GM11168 (cell line): ENCODE measurements at regions not wholly inside any gene's neighbourhood (a gene's known extent, or its start where the extent isn't known, plus 50 kb on each side); places are given as distances from the start of the nearest gene placed in this dataset.

Source experiments
- in situ Hi-C: fragments of 300-500 bp; cut with MboI; formaldehyde crosslinking; loops from one replicate; pipeline ENCODE4 v1.12.0; 2022; ENCODE audit warnings: low sequenced_read_pairs; ENCODE audit not compliant: unreplicated experiment

GRCh38 chr2:18473241-18474181 is 86.9 kb downstream of the RDH14 start:
- in situ Hi-C loops, result no loop called here

DNA sequence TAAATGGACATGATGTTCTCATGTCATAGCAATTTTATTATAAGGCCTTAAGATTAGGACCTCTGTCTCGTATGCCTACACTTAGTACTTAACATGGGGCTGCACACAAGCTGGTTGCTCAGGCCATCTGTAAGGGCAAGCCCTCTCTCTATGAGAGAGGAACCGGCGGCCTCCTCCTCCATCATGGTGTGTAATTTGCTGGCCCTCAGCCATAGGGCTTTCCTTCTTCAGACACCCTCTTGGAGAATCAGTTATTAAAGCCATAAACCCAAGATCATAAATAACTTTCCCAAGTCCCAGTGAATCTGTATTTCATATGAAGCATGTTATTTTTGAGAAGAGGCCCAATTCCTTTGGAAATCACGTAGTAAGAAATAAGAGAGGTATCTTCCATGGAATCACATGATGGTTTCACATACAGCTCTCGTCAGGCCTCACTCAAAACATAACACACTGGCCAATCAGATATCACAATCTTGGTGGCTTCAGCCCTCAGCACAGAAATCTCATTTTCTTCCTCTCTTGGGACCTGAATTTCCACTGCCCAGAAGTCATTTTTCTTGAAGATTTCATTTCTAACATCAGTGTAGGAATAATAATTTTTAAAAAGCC is 92.6 kb downstream of the RDH14 start:
- in situ Hi-C loops, result no loop called here

- in situ Hi-C loops, result no loop called here
Observed at GRCh38 chr2:18465979-18466378, 94.5 kb downstream of the RDH14 start.

- in situ Hi-C loops, result no loop called here
Observed at GRCh38 chr2:18464913-18465312, 95.5 kb downstream of the RDH14 start.

- in situ Hi-C loops, result no loop called here
Observed at GRCh38 chr2:18456026-18456425, 104.4 kb downstream of the RDH14 start.

DNA sequence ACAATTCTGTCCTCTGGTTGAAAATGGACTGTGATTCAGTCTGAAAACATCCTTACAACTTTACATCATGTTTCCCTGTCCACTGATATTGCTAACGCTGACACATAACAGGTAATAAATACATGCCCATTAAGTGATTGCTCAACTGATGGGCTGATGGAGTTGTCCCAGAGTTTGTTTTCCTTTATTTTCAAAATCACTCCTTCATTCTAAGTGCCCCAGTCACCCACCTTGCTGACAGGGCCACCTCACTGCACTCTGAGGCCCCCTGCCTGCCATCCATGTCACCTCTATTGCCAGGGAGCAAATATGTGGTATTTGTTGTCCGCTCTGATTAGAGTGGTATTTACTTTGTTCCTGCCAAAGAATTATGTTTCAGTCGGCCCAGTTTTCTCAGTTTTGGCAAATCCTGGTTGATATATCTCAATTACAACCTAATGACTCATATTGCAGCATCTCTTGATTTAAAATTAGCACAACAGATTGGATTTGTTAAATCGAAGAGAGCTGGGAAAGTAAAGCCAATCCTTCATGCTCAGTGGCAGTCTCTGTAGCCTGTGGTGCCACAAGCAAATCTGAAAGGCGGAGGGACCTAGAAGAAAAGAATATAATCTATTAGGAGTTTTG is 105.1 kb downstream of the RDH14 start:
- in situ Hi-C loops, result no loop called here

- in situ Hi-C loops, result no loop called here
Observed at GRCh38 chr2:18454692-18455235, 105.7 kb downstream of the RDH14 start.

DNA sequence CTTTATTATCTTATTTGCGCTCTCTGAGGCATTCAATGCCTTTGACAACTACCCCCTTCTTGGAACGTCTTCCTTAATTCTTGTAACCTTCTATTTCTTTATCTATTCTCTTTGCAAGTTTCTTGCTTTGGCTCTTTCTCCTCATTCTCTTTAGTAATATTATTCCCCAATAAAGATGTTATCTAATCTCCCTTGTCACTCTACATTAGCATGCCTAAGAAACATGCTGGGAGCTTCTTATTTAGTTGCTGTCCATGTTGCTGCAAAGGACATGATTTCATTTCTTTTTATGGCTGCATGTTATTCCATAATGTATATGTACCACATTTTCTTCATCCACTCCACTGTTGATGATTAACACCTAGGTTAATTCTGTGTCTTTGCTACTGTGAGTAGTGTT is 113.7 kb downstream of the RDH14 start:
- in situ Hi-C loops, result no loop called here

- in situ Hi-C loops, result no loop called here
Observed at GRCh38 chr2:18445433-18446320, 114.8 kb downstream of the RDH14 start.

DNA sequence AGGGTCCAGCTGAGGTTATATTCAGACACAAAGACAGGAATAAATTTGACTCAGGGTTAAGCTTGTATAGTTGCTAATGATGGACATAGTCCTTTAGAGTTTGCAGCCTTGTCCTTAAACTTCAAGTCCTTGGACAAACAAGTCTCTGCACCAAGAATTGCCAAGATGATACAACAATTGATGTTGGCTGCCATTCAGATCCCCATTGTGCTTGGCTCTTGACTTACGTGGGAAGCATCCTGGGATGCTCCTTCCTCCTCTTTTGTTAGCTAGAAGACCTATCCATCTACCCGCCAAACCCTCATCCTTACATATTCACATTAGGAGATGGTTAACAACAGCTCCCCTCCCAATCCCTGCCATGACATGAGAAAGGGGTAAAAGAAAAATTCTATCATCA is 115.6 kb downstream of the RDH14 start:
- in situ Hi-C loops, result no loop called here

DNA sequence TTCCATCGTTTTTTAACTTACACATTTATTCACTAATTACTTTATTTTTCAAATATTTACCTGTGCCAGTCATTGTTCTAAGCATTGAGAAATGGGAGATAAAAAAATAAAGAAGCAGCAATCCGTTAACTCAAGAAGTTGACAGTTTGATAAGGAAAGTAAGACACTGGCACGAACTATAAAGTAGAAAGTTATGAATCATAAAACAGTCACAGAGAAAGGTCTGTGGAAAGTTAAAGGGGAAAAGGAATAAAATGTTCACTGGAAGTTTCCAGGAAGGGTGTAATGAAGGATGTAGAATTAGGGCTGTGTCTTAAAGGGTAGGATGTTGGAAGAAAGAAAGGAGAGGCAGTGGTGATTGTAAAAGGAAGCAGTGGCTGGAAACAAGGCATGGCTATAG is 118.9 kb downstream of the RDH14 start:
- in situ Hi-C loops, result no loop called here

DNA sequence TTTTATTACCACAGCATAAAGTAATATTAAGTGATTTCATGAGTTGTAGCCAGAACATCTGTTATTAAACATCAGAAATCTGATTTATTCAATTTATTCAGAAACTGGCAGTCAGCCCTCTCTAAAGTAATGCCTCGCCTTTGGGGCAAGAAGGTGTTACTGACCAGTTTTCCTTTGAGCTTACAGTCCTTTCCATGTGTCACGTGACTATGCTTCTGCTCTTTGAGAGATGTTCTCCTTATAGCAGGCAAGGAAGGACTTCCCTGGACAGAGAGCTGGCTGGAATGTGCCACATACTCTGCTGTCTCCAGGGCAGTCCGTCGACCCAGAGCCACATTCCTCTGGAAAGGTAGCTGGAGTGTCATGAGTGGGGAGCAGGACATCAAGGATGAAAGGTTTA is 119.7 kb downstream of the RDH14 start:
- in situ Hi-C loops, result no loop called here

DNA sequence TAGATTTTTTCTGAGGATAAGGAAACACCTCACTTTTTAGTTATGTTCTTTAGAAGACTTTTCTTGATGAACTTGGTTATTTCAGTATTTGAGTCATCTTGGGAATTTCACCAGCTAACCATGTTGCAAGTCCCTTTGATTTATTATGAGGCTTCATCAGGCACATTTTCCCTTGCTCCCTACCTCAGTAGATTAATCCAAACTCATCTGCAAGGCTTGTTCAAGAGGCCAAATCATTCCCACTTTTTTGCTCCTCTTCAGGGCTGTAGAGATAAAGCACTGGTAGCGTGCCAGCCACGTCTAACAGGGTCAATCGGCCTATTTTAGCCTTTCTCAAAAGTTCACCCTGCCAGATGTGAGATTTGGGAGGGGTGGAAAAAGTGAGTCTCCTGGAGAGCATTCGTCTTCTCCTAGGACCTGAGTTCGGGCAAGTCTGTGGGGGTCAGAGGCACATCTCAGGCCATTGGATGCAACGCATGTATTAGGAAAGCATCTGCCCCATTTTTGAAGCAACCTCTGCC is 120.3 kb downstream of the RDH14 start:
- in situ Hi-C loops, result no loop called here

DNA sequence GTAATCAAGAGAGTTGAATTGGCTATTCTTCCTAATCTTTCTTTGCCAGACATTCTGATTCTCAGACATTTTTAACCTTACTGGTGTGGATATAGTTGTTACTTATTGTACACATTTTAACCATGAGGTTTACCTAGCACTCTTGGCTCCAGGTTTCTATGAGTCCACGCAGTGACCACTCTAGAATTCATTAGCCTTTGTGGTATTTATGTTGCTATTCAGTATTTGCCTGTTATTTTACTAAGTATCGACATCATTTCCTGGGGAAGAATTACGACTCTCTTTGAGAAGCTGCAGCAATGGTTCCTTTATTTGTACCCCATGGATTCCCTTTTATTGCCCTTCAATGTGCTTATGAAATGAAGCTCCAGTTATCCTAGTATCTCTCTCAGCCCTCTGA is 120.7 kb downstream of the RDH14 start:
- in situ Hi-C loops, result no loop called here

DNA sequence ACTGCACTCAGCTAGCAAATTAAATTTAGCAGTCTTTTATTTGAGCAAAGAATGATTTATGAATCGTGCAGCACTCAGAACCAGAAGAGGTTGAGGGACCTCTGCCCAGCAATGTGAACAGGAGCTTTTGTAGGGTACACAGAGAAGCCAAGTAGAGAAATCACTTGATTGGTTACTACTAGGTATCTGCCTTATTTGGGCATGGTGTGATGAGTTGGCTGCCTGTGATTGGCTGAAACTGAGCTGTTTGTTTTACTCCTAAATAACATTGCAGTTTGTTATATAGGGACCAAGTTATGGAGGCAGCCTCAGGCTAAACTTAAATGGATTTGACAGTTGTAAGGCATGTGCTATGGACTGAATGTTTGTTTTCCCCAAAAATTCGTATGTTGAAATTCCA is 122.5 kb downstream of the RDH14 start:
- in situ Hi-C loops, result no loop called here

DNA sequence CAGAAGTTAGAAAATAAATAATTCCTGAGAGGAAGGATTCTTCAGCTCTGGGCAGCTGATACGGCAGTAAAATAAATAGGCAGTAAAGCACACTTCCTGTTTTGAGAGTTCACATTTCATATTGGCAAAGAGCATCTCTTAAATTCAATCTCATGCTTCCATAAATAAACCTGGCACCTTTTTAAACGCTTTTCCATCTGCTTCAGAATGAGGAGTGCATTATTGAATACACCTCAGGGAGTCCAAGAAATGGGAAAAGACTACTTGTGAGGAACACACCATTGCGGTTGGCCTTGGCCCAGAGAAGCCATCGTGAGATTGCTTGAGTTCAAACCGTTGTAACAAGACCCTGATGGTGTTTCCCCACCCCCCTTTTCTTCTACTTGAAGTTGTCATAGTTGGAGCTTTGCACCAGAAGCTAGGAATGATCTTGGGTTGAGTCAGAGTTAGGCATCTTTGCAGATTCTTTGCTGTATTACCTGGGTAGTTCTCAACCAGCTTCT is 123.9 kb downstream of the RDH14 start:
- in situ Hi-C loops, result no loop called here

- in situ Hi-C loops, result no loop called here
Observed at GRCh38 chr2:18435426-18436037, 124.9 kb downstream of the RDH14 start.

GRCh38 chr2:18433872-18434271 is 126.6 kb downstream of the RDH14 start:
- in situ Hi-C loops, result no loop called here

DNA sequence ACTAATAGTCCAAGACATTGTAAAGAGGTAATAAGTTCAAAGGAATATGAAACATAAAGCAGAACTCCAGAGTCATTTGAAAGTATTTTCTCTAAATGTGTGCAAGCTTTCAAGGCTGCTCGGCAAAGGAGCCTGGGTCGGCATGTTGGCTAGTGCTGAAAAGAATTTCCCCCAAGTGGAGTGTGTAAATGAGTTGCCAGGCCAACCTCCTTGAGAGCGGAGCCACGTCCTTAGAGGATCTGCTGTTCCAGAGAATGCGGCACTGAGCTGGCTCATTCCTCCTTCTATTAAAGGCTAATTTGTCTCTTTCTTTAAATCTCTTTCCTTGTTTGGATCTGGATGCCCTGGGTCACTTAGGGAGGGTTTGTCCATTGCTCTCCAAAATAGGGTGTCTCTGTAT is 127.5 kb downstream of the RDH14 start:
- in situ Hi-C loops, result no loop called here
